MV-4-11 (cell line): ENCODE measurements at regions not wholly inside any gene's neighbourhood (a gene's known extent, or its start where the extent isn't known, plus 50 kb on each side); places are given as distances from the start of the nearest gene placed in this dataset.

Source experiments
- DNase-seq: peaks from one replicate; lab custom pipeline; 2025; lab: John Stamatoyannopoulos, UW

GRCh38 chr15:94761574-94761973 is 530.2 kb downstream of the MCTP2 start:
- DNase-seq = no peak

DNA sequence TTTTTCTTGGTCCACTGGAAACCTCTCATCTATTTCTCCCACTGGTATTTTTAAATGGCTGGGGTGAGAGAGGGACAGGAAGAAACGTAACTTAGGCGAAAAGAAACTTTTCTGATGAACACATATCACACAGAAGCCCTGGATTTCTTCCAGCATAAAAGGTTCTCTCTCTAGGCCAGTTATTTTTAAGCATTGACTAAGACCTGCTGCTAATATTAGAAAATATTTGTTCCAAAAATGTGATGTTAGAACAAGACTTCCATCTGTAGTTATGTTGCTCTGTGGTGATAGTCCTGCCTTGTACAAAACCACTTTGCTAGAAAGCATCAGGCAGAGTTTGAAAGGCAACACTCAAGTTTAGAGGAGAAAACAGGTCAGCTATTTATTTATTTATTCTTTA is 537.7 kb downstream of the MCTP2 start:
- DNase-seq = no peak

DNA sequence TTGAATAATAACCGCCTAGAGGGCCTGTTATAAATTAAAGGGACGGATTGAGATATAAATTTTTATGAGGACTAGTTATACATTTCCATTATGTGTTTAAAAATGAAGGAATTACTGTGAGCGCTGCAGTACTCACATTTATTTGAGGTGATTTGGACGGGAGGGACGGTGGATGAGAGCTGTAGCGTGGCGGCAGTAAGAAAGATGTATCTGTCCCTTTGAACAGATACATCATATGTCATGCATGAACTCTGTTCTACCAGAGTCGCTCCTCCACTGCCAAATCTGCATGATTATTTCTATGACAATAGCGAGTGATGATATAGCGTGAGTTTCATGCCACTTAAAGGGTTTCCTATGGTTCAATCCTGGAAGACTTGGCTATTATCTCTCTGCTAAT is 538.8 kb downstream of the MCTP2 start:
- no peak for DNase-seq

DNA sequence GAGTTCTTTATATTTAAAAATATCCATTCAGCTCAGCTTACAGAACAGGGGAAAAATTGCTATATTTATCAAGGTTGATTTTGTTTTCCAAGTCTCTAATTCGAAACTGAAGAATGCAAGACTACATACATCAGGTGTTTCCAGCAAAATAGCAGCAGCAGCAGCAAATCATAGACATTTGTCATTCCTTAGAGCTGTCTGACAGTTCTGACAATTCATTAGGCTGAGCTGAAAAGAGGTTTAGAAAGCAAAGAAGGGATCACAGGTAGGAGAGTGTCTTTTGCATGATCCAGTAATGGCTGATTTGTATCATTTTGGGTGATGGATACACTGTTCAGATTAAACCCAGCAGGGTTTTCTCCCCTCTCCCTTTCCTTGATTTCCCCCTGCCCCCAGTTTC is 545.7 kb downstream of the MCTP2 start:
- no peak for DNase-seq

GRCh38 chr15:94778840-94779239 is 547.5 kb downstream of the MCTP2 start:
- no peak for DNase-seq

- DNase-seq = no peak
These were observed 548.8 kb downstream of the MCTP2 start for GRCh38 chr15:94780166-94780565.

DNA sequence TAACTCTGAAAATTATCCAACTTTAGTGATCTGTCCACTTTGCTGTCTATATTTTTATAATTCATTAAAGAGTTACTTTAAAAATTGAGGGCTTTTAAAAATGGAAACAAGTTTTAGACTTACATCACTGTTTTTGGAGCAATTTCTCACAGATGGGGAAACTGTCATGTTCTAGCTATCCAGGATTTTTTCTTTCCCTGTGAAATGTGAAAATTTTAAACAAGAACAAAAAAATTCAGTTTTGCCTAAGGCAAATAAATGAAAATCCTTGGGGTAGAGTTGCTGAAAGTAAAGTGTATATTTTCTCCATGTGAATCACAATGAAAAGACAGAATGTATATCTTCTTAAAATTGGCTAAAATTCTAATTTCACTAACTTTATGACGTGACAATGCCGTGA is 553.7 kb downstream of the MCTP2 start:
- DNase-seq = no peak

DNA sequence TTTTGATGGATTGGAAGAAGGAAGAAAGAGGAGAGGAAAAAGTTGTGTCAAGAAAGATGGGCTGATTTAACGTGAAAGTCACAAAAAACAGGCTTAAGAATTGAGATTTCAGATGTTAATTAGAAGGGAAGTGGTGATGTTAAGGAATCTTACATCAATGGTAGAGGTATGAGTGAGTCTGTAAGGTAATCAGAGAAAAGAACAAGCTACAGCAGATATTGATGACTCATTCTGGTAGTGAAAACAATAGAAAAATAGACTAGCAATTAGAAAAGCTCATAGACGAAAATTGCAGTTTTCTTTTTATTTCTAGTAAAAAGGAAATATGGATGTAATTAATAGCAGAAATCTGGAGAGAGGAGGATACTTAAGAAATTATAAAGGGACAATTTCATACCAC is 559.6 kb downstream of the MCTP2 start:
- DNase-seq = no peak

DNA sequence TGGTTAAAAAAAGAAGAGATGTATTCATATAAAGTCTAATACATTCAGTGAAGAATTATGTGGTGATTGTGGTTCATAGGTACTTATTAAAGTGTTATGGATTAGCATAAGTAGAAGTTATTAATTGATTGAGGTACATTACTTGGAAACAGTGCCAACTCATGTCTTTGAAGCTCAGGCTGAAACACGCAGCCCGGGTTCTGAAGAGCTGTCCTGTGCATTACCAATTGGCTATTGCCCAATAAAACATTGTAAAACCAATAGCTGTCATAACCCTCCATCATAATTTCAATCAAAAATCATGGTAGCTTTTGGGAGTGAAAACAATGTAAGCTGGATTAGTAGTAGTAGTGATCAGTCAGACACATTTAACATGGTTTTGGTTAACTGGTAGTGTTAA is 560.1 kb downstream of the MCTP2 start:
- no peak for DNase-seq

DNA sequence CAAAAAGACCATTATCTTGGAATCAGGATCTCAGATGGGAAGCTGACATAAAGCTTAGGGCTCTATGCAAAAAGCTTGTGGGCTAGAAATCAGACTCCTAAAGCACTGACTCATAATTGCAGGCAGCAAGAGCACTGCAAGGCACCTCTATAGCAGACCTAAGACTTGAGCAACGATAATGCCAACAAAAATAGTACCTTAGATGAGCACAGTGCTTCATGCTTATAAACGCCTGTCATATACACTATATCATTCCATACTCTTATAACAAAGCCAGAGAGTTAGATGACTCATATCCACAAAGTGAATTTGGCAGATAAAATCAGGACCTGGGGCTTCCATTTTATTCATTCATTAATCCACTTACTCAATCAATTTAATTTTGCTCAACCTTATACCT is 560.8 kb downstream of the MCTP2 start:
- DNase-seq = no peak

- no peak for DNase-seq
These were observed 561.8 kb downstream of the MCTP2 start for GRCh38 chr15:94793207-94793606.

DNA sequence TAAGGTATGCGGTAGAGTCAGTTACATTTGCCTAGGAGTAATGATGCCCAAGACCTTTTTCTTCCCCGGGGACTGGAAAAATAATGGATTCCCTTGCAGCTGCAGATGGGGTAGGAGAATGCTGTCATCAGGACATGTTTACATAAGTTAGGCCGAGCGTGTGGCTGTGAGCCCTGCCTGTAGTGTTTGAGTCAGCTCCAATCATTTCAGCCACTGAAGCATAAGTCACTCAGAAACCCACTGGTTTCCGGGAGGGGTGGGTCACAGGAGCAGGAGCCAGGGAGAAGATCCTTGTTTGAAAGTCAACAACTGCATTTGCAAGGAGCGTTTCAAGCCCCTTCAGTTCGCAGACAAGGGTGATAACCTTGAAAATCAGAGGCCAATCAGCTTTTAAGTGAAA is 562.3 kb downstream of the MCTP2 start:
- DNase-seq = no peak

GRCh38 chr15:94804613-94805012 is 573.3 kb downstream of the MCTP2 start:
- DNase-seq = no peak

DNA sequence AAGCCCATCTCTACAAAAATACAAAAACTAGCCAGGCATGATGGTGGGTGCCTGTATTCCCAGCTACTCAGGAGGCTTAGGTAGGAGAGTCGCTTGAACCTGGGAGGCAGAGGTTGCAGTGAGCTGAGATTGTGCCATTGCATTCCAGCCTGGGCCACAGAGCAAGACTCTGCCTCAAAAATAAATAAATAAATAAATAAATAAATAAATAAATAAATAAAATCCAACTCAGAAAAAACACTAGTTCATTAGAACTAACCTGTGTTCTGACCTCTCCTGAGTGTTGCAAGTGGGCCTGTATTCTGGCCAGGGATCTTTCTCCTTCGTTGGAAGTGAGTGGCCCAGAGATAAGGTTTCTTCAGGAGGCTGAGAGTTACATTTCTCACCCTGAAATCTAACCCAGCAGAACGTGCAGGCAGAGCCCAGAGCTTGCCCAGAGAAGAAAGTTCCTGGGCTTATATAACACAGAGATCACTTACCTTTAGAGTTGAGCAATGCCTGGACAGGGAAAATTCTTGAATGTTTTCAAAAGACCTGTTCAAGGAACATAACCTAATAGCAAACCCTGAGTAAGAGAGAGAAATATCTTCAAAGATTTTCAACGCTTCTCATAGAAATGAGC is 583.9 kb downstream of the MCTP2 start:
- DNase-seq = no peak

DNA sequence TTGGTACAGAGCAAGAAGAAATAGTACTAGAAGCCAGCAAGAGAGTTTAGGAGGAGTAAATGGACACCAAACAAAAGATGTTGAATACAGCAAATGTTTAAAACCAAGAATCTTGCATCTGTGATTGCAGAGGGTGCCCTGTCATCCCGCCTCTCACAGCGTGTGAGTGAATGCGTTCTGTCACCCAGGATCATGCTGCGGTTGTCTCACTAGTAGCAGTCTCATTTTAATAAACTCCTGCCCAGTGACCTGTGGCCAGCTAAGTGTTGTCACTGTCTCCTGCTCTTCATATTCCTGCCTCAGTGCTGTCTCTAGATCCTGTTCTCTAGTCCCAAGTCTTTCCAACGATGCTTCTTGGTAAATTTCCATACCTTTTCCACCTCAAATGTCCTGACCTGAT is 584.6 kb downstream of the MCTP2 start:
- DNase-seq = no peak

- DNase-seq = no peak
These were observed 598.8 kb downstream of the MCTP2 start for GRCh38 chr15:94829887-94830884.

DNA sequence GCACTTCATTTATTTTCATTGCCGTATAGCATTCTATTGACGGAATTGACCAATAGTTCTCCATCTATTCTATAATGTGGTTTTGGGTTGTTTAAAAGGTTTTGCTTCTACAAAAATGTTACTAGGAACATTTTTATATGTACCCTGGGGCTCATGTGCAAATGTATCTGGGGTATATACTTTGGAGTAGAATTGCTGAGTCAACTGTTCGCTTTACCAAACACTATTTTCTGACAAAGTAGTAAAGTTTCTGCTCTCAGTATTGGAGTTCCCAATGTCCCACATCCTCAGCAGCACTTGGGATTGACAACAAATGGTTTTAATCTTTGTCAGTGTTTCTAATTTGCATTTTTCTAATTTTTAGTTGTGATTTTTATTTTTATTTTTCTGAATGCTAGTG is 602.6 kb downstream of the MCTP2 start:
- no peak for DNase-seq

DNA sequence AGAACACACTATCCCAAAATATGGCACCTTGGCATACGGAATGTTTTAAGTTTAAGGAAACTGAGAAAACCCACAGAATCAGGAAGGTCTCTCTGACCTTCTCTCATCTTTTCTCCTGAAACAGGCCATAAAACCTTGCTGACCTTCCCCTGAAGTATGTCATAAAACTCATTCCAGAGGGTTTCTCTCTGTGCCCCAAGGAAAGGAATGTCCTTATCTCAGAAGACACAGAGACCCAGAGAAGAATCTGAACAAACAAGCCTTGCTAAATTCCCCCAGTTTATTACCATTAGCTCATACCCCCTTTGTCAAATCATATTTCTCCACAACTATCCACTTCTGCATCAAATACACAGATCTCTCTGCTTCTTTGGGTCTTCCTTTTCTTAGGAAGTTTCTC is 603.1 kb downstream of the MCTP2 start:
- DNase-seq = no peak

- no peak for DNase-seq
These were observed 606.9 kb downstream of the MCTP2 start for GRCh38 chr15:94838281-94838680.

GRCh38 chr15:94840794-94841783 is 609.7 kb downstream of the MCTP2 start:
- no peak for DNase-seq

DNA sequence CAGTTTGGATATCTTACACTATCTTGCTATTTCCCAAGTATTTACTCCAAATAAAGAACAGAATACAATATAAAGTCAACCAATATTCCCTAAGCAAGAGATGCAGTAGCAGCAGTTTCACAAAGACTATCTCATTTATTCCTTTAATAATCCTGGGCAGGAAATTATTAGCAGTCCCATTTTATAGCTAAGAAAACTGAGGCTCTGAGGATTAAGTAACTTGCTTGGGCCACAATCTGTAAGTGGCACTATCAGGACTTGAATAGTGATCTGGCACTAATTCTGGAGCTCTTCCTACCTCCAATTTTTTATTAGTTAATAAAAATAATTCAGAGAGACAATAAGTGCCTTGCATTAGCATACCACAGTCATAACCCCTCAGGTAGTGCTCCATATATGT is 611.7 kb downstream of the MCTP2 start:
- no peak for DNase-seq

DNA sequence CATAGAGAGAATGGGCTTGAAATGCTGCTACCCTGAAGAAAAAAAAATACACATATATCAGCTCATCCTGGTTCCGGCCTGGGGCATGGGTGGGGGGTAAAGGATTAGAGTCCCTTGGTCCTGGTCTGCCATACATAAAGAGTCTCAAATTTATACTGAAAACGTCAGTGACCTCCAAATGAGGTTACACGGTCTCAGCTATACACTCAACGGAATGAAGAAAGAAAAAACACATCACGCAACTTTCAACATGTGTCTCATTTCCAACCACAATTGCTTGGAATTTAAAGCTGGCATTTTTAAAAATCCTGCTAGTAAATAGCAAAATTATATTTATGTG is 612.8 kb downstream of the MCTP2 start:
- DNase-seq = no peak
